Calu3 (cell line): ENCODE measurements at regions not wholly inside any gene's neighbourhood (a gene's known extent, or its start where the extent isn't known, plus 50 kb on each side); places are given as distances from the start of the nearest gene placed in this dataset.
"Not testable (repeated sequence)": the region's sequence is repeated elsewhere in the genome, so short reads cannot be mapped to it uniquely, and the experiment has no call there.

Source experiments
- BruUV-seq: library from RNA; stranded (reverse); fragments of 400-500 nt; replicated peaks from 2 replicates; lab custom pipeline; 2021; lab: Mats Ljungman, UMichigan
- CTCF ChIA-PET: fragments of 300-600 bp; sonication (Branson Sonifier 250); formaldehyde crosslinking; loops from one replicate; lab custom pipeline; 2022; ENCODE audit warnings: antibody characterized with exemption; lab: Charles Lee
- DNase-seq: peaks from one replicate; pipeline ENCODE4 v3.0.0; 2022
- H3K27ac Mint-ChIP-seq: one replicate; pipeline ENCODE4 v1.8.0; 2022; ENCODE audit warnings: mixed read lengths; ENCODE audit not compliant: unreplicated experiment
- H3K27me3 Mint-ChIP-seq: one replicate; pipeline ENCODE4 v1.8.0; 2022; ENCODE audit warnings: mixed read lengths; ENCODE audit not compliant: unreplicated experiment
- H3K36me3 Mint-ChIP-seq: one replicate; pipeline ENCODE4 v1.8.0; 2022; ENCODE audit warnings: mild to moderate bottlenecking, moderate library complexity, mixed read lengths; ENCODE audit not compliant: insufficient read depth, unreplicated experiment
- H3K4me1 Mint-ChIP-seq: one replicate; pipeline ENCODE4 v1.8.0; 2022; ENCODE audit warnings: mild to moderate bottlenecking, low read depth, mixed read lengths; ENCODE audit not compliant: unreplicated experiment
- H3K4me3 Mint-ChIP-seq: one replicate; pipeline ENCODE4 v1.8.0; 2022; ENCODE audit warnings: mild to moderate bottlenecking, low read depth, moderate library complexity, mixed read lengths; ENCODE audit not compliant: unreplicated experiment
- H3K9me3 Mint-ChIP-seq: one replicate; pipeline ENCODE4 v1.8.0; 2022; ENCODE audit warnings: low read depth, mixed read lengths; ENCODE audit not compliant: unreplicated experiment
- intact Hi-C: fragments of 100-400 bp; cut with micrococcal nuclease; formaldehyde crosslinking; loops from one replicate; pipeline ENCODE4 v1.10.0; 2022; ENCODE audit not compliant: unreplicated experiment
- TF ChIP-seq, protein P1 (sequence below): fragments of 200-600 bp; IDR thresholded peaks from one replicate; pipeline ENCODE4 v1.8.0; 2022; ENCODE audit warnings: antibody characterized with exemption; ENCODE audit not compliant: unreplicated experiment

DNA sequence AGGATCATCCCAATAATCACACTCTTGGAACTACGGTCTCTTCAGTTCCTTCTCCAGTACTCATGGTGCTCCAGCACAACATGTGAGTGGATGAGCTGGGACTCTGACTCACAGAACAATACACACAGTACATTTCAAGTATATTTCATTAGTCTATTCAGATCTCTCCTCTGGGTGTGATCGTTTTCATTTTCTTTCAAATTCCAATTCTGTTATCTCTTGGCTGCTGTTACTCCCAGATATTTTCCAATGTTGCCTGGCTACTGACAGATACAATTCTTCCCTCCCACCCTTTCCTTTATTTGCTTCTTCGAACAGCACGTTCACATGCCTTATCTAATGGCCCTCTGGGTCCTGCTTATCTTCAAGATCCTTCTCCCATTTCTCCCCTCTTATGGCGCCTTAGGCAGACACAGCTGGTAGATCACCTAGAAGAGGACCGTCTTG lies 216.0 kb downstream of the ACKR3 start:
- Mint-ChIP-seq H3K27ac (peak overlapping the region; percentile 27), H3K4me1 (peaks cover 33% of the 10 kb centered on the region), H3K27me3 (peaks cover 14% of the 10 kb centered on the region), H3K36me3 (no peaks in the 10 kb centered on the region), H3K4me3 (no peak overlapping the region), H3K9me3 (peaks cover 3% of the 10 kb centered on the region)
- TF ChIP-seq, protein P1, sequence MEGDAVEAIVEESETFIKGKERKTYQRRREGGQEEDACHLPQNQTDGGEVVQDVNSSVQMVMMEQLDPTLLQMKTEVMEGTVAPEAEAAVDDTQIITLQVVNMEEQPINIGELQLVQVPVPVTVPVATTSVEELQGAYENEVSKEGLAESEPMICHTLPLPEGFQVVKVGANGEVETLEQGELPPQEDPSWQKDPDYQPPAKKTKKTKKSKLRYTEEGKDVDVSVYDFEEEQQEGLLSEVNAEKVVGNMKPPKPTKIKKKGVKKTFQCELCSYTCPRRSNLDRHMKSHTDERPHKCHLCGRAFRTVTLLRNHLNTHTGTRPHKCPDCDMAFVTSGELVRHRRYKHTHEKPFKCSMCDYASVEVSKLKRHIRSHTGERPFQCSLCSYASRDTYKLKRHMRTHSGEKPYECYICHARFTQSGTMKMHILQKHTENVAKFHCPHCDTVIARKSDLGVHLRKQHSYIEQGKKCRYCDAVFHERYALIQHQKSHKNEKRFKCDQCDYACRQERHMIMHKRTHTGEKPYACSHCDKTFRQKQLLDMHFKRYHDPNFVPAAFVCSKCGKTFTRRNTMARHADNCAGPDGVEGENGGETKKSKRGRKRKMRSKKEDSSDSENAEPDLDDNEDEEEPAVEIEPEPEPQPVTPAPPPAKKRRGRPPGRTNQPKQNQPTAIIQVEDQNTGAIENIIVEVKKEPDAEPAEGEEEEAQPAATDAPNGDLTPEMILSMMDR = no peak
- CTCF ChIA-PET = no interaction called here
- BruUV-seq = no TSS peak
- no peak for DNase-seq
- intact Hi-C loops = no loop called here

DNA sequence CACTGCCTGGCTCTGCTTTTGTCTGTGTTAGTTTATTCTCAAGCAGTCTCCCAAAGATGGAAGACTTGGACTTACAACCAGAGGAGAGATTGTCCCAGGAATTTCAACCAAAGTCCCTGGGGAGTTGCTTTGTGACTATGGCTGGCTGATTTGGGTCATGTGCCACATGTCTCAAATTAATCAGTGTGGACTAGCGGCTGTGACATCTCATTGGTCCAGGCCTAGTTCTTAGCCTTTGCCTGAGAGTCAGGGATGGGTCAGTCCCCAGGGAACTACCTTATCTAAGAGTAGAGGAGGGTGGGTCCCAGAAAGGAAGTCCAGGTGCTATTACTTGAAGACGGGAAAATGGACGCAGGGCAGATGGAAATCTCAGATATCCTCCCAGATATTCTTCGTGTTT lies 217.1 kb downstream of the ACKR3 start:
- Mint-ChIP-seq H3K4me1 (peaks cover 31% of the 10 kb centered on the region), H3K4me3 (no peak overlapping the region), H3K36me3 (no peaks in the 10 kb centered on the region), H3K9me3 (peaks cover 3% of the 10 kb centered on the region), H3K27me3 (peaks cover 26% of the 10 kb centered on the region), H3K27ac (no peak overlapping the region)
- BruUV-seq = no TSS peak
- intact Hi-C loops = no loop called here
- TF ChIP-seq, protein P1 = no peak
- no peak for DNase-seq
- CTCF ChIA-PET = no interaction called here

DNA sequence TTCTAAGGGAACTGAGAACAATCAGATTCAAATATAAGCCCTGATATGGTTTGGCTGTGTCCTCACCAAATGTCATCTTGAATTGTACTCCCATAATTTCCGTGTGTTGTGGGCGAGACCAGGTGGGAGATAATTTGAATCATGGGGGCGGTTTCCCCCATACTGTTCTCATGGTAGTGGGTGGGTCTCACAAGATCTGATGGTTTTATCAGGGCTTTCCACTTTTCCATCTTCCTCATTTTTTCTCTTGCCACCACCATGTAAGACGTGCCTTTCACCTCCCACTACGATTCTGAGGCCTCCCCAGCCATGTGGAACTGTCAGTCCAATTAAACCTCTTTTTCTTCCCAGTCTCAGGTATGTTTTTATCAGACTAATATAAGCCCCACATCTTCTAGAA lies 217.8 kb downstream of the ACKR3 start:
- H3K27ac Mint-ChIP-seq, H3K4me3 Mint-ChIP-seq, H3K36me3 Mint-ChIP-seq, BruUV-seq, intact Hi-C loops, DNase-seq, H3K9me3 Mint-ChIP-seq, CTCF ChIA-PET: not testable (repeated sequence)
- H3K27me3 Mint-ChIP-seq = peaks cover 30% of the 10 kb centered on the region
- peaks cover 25% of the 10 kb centered on the region for H3K4me1 Mint-ChIP-seq

DNA sequence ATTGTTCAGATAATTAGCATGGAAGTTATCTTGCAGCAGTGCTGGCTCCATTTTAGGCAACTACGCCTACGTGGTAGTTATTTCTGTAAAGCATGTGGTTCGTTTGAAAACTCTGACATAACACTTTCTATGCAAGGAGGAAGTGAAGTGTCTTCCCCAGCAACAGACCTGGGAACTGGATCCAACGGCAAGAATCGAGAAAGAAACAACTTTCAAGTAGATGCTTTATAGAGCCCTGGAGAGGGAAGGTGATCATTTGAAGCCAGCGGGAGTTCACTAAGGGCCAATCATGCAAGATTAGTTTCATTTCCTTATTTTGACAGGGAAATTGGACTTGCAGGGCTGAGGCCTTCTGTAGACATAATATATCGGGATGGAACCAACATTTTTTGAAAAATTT lies 218.3 kb downstream of the ACKR3 start:
- Mint-ChIP-seq H3K4me1 (peaks cover 20% of the 10 kb centered on the region), H3K36me3 (no peaks in the 10 kb centered on the region), H3K27me3 (peaks cover 30% of the 10 kb centered on the region), H3K27ac (no peak overlapping the region), H3K9me3 (peaks cover 3% of the 10 kb centered on the region), H3K4me3 (no peak overlapping the region)
- no peak for DNase-seq
- TF ChIP-seq, protein P1 = no peak
- intact Hi-C loops = no loop called here
- BruUV-seq = no TSS peak
- CTCF ChIA-PET = no interaction called here

DNA sequence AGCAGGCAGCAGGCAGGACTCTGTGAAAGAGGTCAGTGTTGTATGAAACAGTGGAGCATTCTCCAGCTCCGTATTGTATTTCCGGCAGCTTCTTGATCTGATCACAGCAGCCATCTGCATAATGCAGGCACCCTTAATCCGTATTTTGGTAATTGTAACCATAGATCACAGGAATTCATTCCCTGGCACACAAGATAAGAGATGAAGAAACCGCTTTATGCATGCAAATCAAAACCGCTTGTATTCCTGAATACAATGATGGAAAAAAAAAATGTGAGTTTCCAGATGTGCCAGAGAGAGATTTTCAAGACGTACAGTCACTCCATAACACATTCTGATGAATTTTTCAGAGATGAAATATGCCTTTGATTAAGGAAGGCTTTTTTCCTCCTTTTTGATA lies 221.3 kb downstream of the ACKR3 start:
- TF ChIP-seq, protein P1 = no peak
- BruUV-seq = no TSS peak
- Mint-ChIP-seq H3K9me3 (no peaks in the 10 kb centered on the region), H3K27me3 (peaks cover 46% of the 10 kb centered on the region), H3K4me3 (no peak overlapping the region), H3K36me3 (no peaks in the 10 kb centered on the region), H3K4me1 (no peaks in the 10 kb centered on the region), H3K27ac (no peak overlapping the region)
- no peak for DNase-seq
- CTCF ChIA-PET = no interaction called here
- intact Hi-C loops = no loop called here
